Parathyroid adenoma (tissue), 2 donors: ENCODE measurements at regions not wholly inside any gene's neighbourhood (a gene's known extent, or its start where the extent isn't known, plus 50 kb on each side); places are given as distances from the start of the nearest gene placed in this dataset.
A peak's percentile ranks its signal among the peaks of the same experiment; 100 is the strongest.
"Not testable (repeated sequence)": the region's sequence is repeated elsewhere in the genome, so short reads cannot be mapped to it uniquely, and the experiment has no call there.

Experiments
- H2AFZ ChIP-seq: fragments of 300-600 bp; sonication (generic); one replicate; pipeline ENCODE4 v1.7.0; 2017; ENCODE audit warnings: antibody characterized with exemption, mild to moderate bottlenecking
- H3K27ac ChIP-seq: fragments of 300-600 bp; sonication (generic); one replicate; pipeline ENCODE4 v1.7.0; 2017
- H3K27me3 ChIP-seq: fragments of 300-600 bp; sonication (generic); one replicate; pipeline ENCODE4 v1.7.0; 2017; ENCODE audit warnings: low read length; ENCODE audit not compliant: control insufficient read depth, insufficient read depth
- H3K36me3 ChIP-seq: fragments of 300-600 bp; sonication (generic); one replicate; pipeline ENCODE4 v1.7.0; 2017; ENCODE audit warnings: low read length; ENCODE audit not compliant: control insufficient read depth, insufficient read depth
- H3K4me1 ChIP-seq: fragments of 300-600 bp; sonication (generic); one replicate; pipeline ENCODE4 v1.7.0; 2017; ENCODE audit warnings: control low read depth
- H3K4me2 ChIP-seq: fragments of 300-600 bp; sonication (generic); one replicate; pipeline ENCODE4 v1.7.0; 2017; ENCODE audit warnings: low read length
- H3K4me3 ChIP-seq: fragments of 300-600 bp; sonication (generic); one replicate; pipeline ENCODE4 v1.7.0; 2017; ENCODE audit warnings: low read depth, low read length
- H3K79me2 ChIP-seq: fragments of 300-600 bp; sonication (generic); one replicate; pipeline ENCODE4 v1.7.0; 2017; ENCODE audit warnings: control low read depth
- H3K9ac ChIP-seq: fragments of 300-600 bp; sonication (generic); one replicate; pipeline ENCODE4 v1.7.0; 2017; ENCODE audit warnings: mild to moderate bottlenecking
- H3K9me3 ChIP-seq: fragments of 300-600 bp; sonication (generic); one replicate; pipeline ENCODE4 v1.7.0; 2017; ENCODE audit warnings: low read length; ENCODE audit not compliant: control insufficient read depth
- TF ChIP-seq, protein P1 (sequence below): fragments of 300-600 bp; sonication (generic); IDR thresholded peaks from one replicate; pipeline ENCODE4 v1.7.0; 2017; ENCODE audit warnings: antibody characterized with exemption, mild to moderate bottlenecking
- donor health status: primary hyperparathyroidism.

DNA sequence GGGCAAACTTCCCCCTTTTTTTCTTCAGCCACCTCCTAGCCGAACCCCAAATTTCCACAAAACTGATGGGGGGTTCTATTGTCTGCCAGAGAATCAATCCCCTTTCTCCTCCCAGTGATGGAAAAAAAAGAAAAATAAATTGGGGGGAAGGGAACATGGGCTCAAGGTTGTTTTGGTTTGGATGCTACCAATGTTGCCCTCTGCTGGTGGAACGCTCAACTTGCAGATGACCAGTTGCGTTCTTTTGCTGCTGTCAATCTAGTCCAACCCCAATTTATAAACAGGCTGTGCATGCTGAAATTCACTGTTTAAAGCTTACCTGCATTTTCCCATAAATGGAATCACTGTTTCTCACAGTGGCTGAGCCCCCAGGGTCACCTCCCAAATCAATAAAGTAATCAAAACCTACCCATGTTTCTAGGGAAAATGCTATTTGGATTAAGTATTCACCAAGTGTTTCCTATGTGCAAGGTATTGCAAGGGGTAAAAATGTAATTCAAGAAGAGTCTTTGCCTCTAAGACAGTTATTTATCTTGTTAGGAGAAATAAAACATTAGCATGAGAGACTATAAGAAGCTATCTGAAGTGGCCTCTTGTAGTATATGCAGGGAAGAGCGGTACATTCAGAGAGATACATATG, 116.7 kb upstream of the TMEM164 start:
- no peaks in the 10 kb centered on the region for H3K4me1 ChIP-seq
- no peak overlapping the region for H3K9ac ChIP-seq
- no peak overlapping the region for H3K4me2 ChIP-seq
- no peaks in the 10 kb centered on the region for H3K36me3 ChIP-seq
- H2AFZ ChIP-seq, result no peak overlapping the region
- no peak overlapping the region for H3K27ac ChIP-seq
- H3K79me2 ChIP-seq, result no peaks in the 10 kb centered on the region
- H3K27me3 ChIP-seq, result no peaks in the 10 kb centered on the region
- no peaks in the 10 kb centered on the region for H3K9me3 ChIP-seq
- TF ChIP-seq, protein P1, sequence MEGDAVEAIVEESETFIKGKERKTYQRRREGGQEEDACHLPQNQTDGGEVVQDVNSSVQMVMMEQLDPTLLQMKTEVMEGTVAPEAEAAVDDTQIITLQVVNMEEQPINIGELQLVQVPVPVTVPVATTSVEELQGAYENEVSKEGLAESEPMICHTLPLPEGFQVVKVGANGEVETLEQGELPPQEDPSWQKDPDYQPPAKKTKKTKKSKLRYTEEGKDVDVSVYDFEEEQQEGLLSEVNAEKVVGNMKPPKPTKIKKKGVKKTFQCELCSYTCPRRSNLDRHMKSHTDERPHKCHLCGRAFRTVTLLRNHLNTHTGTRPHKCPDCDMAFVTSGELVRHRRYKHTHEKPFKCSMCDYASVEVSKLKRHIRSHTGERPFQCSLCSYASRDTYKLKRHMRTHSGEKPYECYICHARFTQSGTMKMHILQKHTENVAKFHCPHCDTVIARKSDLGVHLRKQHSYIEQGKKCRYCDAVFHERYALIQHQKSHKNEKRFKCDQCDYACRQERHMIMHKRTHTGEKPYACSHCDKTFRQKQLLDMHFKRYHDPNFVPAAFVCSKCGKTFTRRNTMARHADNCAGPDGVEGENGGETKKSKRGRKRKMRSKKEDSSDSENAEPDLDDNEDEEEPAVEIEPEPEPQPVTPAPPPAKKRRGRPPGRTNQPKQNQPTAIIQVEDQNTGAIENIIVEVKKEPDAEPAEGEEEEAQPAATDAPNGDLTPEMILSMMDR, result peak; percentile 67
- H3K4me3 ChIP-seq, result no peak overlapping the region

DNA sequence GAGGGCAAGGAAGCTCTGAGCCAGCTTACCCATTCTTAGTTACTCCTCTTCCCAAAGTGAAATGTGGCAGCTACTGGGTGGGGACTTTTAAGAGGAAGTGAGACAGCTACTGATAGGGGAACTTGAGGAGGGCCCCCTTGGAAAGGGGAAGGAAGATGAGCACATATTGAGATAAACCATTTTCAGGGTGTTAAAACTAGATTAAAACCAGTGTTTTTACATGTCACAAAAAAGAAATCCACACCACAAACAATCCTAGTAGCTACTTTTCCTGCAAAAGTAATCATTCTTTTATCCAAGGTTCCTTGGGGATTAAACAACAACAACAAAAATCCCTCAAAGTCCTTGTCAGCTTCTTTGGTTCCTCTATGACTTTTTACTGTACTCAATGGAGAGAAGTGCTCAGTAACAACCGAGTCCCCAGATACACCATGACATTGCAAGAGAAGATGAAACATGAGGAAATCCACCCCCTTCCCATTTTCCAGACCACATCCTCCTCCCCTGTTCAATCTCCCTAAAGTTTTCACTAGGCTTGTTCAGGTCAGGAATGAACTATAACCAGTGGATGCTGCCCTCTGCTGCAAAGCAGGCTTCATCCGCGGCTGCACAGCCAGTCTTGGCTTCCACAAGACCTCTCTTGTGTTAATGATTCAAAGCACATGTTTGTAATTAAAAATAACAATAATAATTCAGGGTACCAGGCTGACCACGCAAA, 113.5 kb upstream of the TMEM164 start:
- no peaks in the 10 kb centered on the region for H3K79me2 ChIP-seq
- no peaks in the 10 kb centered on the region for H3K27me3 ChIP-seq
- TF ChIP-seq, protein P1, result no peak
- H3K9me3 ChIP-seq, result no peaks in the 10 kb centered on the region
- no peaks in the 10 kb centered on the region for H3K4me1 ChIP-seq
- H3K27ac ChIP-seq, result no peak overlapping the region
- no peak overlapping the region for H3K9ac ChIP-seq
- H3K36me3 ChIP-seq, result no peaks in the 10 kb centered on the region
- H3K4me2 ChIP-seq, result no peak overlapping the region
- H3K4me3 ChIP-seq, result no peak overlapping the region
- no peak overlapping the region for H2AFZ ChIP-seq

DNA sequence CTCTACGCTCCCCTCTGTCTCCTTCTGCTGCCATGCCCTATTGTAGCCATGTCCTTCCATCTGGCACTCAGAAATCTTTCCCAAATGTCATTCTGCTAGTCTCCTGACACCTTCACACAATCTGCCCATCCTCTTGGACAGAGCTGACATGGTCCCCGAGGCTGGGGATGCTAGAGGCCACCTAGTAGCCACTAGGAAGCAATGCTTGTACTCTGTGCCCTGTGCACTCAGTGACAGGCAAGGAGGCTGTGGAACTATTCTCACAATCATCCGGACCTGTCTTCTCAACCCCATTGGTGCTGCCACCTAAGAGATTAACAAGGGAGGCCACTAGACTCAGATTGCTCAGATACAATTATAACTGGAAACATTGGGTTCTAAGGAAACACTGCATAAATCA, 112.6 kb upstream of the TMEM164 start:
- Histone ChIP-seq H3K79me2 (no peaks in the 10 kb centered on the region), H3K4me3 (no peak overlapping the region), H3K9ac (no peak overlapping the region), H3K27ac (no peak overlapping the region), H2AFZ (no peak overlapping the region), H3K36me3 (no peaks in the 10 kb centered on the region), H3K4me1 (no peaks in the 10 kb centered on the region), H3K4me2 (no peak overlapping the region), H3K27me3 (no peaks in the 10 kb centered on the region), H3K9me3 (no peaks in the 10 kb centered on the region)
- TF ChIP-seq, protein P1, result no peak

DNA sequence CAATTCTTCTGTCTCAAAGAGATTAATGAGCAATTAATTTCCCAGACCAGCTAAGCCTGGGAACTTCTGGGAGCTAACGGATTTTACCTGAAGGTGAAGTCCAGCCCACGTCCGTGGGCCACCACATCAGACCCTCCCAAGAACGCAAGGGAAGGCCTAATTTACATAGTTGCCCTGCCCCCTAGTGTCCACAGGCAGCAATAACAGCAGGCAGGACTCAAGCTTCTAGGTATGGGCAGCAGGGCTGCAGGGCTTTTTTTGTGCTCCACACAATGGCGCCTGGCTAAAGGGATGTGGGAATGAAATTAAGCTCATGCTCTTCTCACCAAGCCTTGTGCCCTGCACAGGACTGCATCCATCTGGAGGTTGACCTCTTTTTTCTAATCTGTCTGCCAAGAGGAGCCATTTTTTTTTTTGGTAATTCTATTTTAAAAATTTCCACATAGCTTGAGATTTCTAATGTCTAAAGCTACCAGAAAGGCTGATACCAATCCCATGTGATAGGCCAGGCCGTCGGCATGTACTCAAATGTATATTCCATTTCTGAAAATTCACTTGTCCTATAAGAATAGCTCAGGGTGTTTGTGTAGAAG, 111.9 kb upstream of the TMEM164 start:
- Histone ChIP-seq H3K79me2 (no peaks in the 10 kb centered on the region), H3K4me2 (no peak overlapping the region), H3K27me3 (no peaks in the 10 kb centered on the region), H3K9me3 (no peaks in the 10 kb centered on the region), H3K36me3 (no peaks in the 10 kb centered on the region), H3K4me3 (no peak overlapping the region), H2AFZ (no peak overlapping the region), H3K27ac (no peak overlapping the region), H3K4me1 (no peaks in the 10 kb centered on the region), H3K9ac (no peak overlapping the region)
- TF ChIP-seq, protein P1, result peak; percentile 71

DNA sequence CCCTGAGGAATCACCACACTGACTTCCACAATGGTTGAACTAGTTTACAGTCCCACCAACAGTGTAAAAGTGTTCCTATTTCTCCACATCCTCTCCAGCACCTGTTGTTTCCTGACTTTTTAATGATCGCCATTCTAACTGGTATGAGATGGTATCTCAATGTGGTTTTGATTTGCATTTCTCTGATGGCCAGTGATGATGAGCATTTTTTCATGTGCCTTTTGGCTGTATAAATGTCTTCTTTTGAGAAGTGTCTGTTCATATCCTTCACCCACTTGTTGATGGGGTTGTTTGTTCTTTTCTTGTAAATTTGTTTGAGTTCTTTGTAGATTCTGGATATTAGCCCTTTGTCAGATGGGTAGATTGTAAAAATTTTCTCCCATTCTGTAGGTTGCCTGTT, 106.9 kb upstream of the TMEM164 start:
- not testable (repeated sequence) for H3K4me1 ChIP-seq, H3K9me3 ChIP-seq, H3K4me3 ChIP-seq, H3K27ac ChIP-seq, H2AFZ ChIP-seq, H3K36me3 ChIP-seq, H3K79me2 ChIP-seq, H3K9ac ChIP-seq, H3K4me2 ChIP-seq, H3K27me3 ChIP-seq
